ENCODE measurements at regions not wholly inside any gene's neighbourhood (a gene's known extent, or its start where the extent isn't known, plus 50 kb on each side); places are given as distances from the start of the nearest gene placed in this dataset.
"Not testable (repeated sequence)": the region's sequence is repeated elsewhere in the genome, so short reads cannot be mapped to it uniquely, and the experiment has no call there.

DNA sequence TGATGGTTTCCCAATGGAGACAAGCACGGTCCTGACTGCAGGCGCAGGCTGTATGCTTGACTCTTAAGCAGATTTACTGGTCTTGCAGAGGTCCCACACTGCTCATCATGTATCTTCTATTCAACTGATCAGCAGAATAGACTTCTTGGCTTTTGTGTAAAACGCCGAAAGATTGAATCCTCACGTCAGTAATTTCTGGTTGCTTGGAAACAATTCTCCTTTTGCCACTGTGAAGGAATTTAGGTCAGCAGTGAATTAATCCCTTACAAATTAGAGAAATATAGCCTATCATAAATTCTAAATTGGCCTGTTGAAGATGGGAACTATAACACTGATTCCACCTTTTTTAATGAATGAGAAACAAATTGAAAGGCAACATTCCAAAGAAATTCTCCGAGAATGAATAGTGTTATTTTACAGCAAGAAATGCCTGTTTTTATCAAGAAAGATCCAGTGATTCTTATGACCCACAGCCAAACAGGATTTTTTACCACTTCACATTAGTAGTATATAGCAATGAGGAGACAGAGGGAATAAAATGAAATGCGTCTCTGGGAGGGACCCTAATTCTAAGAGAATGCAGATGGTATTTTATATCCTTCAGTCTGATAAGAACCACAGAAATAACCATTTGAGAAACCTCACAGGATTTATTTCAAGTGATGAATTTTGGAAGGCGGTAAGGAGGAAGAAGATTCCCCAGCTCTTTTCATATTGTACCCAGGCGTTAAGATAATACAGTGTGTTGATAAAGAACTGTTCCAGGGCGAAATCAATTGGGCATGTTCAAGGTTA lies 362.5 kb downstream of the RAB38 start:
- Histone ChIP-seq H3K36me3 (no peaks in the 10 kb centered on the region), H3K4me3 (no peak overlapping the region), H3K27ac (no peak overlapping the region), H3K27me3 (no peaks in the 10 kb centered on the region), H3K9me3 (no peaks in the 10 kb centered on the region), H3K4me1 (no peaks in the 10 kb centered on the region)
- in situ Hi-C loops (cut with MboI; ENCODE audit: low sequenced_read_pairs in 4 of 4): no loop called here
- no peak for TF ChIP-seq POLR2A (IDR thresholded peaks at IDR 0.05)
- TF ChIP-seq, protein P1, sequence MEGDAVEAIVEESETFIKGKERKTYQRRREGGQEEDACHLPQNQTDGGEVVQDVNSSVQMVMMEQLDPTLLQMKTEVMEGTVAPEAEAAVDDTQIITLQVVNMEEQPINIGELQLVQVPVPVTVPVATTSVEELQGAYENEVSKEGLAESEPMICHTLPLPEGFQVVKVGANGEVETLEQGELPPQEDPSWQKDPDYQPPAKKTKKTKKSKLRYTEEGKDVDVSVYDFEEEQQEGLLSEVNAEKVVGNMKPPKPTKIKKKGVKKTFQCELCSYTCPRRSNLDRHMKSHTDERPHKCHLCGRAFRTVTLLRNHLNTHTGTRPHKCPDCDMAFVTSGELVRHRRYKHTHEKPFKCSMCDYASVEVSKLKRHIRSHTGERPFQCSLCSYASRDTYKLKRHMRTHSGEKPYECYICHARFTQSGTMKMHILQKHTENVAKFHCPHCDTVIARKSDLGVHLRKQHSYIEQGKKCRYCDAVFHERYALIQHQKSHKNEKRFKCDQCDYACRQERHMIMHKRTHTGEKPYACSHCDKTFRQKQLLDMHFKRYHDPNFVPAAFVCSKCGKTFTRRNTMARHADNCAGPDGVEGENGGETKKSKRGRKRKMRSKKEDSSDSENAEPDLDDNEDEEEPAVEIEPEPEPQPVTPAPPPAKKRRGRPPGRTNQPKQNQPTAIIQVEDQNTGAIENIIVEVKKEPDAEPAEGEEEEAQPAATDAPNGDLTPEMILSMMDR (IDR thresholded peaks at IDR 0.05 in 4 of 5, conservative IDR thresholded peaks at IDR 0.05 in 1 of 5): no peak
- DNase-seq: no peak
- ATAC-seq: no peak
- intact Hi-C loops (cut with DNase I; ENCODE audit: low total_unique reads): no loop called here

DNA sequence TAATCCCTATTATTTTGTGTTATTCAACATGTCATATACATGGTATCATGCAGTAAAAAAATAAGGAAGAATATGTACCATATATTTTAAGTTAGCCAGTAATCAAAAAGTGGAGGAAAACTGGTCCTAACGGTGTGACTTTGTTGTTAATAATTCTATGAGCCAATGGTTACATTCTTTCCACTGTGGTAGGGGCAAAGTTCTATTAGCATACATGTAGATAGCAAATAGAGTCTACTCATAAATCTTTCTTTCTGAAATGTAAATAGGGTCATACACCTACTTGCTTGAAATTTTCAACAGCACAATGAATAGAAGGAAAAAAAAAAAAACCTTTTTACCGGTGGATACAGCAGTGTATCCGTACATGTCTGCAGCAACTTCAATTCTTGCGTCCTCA lies 364.8 kb downstream of the RAB38 start:
- intact Hi-C loops (cut with DNase I; ENCODE audit: low total_unique reads) (no loop called here), in situ Hi-C loops (cut with MboI; ENCODE audit: low sequenced_read_pairs in 4 of 4) (no loop called here)
- no peak for DNase-seq
- H3K36me3 ChIP-seq: no peaks in the 10 kb centered on the region
- H3K4me1 ChIP-seq: no peaks in the 10 kb centered on the region
- no peaks in the 10 kb centered on the region for H3K27me3 ChIP-seq
- H3K27ac ChIP-seq: no peak overlapping the region
- H3K9me3 ChIP-seq: no peaks in the 10 kb centered on the region
- ATAC-seq: no peak
- H3K4me3 ChIP-seq: no peak overlapping the region
- TF ChIP-seq POLR2A (IDR thresholded peaks at IDR 0.05): no peak
- TF ChIP-seq, protein P1 (IDR thresholded peaks at IDR 0.05 in 4 of 5, conservative IDR thresholded peaks at IDR 0.05 in 1 of 5): no peak

DNA sequence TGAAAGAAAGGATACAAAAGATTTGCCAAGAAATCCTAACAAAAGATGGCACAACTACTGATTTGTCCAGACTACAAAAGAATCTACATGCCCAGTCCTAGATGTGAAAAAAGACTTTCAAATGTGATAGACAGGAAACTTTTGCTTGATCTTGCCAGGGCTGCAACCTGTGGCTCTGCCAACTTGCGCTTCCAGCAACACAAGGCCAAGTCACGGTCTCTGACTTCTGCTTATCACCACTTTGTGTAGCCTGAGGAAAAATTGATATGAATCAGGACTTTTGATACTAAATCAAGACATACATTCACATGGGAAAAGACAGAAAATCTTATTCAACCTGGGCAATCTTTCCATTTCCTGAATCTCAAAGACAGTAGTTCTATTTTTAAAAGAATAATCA lies 366.0 kb downstream of the RAB38 start:
- no peaks in the 10 kb centered on the region for H3K9me3 ChIP-seq
- TF ChIP-seq POLR2A (IDR thresholded peaks at IDR 0.05): no peak
- TF ChIP-seq, protein P1 (IDR thresholded peaks at IDR 0.05 in 4 of 5, conservative IDR thresholded peaks at IDR 0.05 in 1 of 5): no peak
- no peak overlapping the region for H3K4me3 ChIP-seq

DNA sequence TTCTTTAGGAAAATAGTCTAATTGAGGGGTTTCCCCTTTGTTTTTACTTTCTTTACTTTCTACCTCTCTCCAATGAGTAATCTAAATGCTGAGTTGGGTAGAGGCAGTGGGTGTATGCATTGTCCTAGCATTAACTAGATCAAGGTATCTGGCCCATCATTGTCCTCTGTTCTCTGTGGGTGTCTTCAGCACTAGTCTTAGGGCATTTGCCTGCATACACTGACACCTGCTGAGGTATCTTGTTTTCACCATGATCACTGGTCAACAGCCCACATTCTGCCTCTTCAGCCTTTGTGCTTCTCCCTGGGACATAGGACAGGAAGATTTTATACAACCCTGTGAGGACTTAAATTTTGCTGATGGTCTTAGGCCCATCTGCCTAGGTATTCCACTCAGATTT lies 371.1 kb downstream of the RAB38 start:
- Histone ChIP-seq H3K36me3 (no peaks in the 10 kb centered on the region), H3K4me3 (no peak overlapping the region), H3K9me3 (no peaks in the 10 kb centered on the region), H3K27me3 (no peaks in the 10 kb centered on the region), H3K27ac (no peak overlapping the region), H3K4me1 (no peaks in the 10 kb centered on the region)
- intact Hi-C loops (cut with DNase I; ENCODE audit: low total_unique reads): no loop called here
- TF ChIP-seq, protein P1 (IDR thresholded peaks at IDR 0.05 in 4 of 5, conservative IDR thresholded peaks at IDR 0.05 in 1 of 5): no peak
- no peak for TF ChIP-seq POLR2A (IDR thresholded peaks at IDR 0.05)
- ATAC-seq (no peak), DNase-seq (no peak)
- in situ Hi-C loops (cut with MboI; ENCODE audit: low sequenced_read_pairs in 4 of 4): no loop called here

More for the DNA sequence above, 366.0 kb downstream of the RAB38 start:
- intact Hi-C loops (cut with DNase I; ENCODE audit: low total_unique reads): no loop called here
- ATAC-seq (no peak), DNase-seq (no peak)
- Histone ChIP-seq H3K27me3 (no peaks in the 10 kb centered on the region), H3K36me3 (no peaks in the 10 kb centered on the region), H3K27ac (no peak overlapping the region), H3K4me1 (no peaks in the 10 kb centered on the region)
- in situ Hi-C loops (cut with MboI; ENCODE audit: low sequenced_read_pairs in 4 of 4): no loop called here

DNA sequence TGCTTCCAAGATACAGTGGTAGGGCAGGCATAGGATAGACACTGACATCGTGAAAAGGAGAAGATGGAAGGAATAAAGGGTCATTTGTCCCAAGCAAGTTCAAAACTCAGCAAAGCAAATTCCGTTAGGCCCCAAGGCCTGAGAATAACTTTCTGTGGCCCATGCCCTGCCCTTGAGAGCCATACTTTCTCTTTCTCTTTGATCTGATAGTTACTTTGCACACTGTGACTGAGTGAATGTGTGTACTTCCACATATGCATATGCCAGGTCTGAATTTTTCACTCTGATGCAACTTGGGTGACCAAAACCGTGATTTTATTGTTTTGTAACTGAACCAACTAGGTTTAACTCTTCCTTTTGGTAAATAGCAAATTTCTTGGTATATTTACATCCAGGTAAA lies 371.5 kb downstream of the RAB38 start:
- no peaks in the 10 kb centered on the region for H3K27me3 ChIP-seq
- TF ChIP-seq, protein P1 (IDR thresholded peaks at IDR 0.05 in 4 of 5, conservative IDR thresholded peaks at IDR 0.05 in 1 of 5): no peak
- no peak for TF ChIP-seq POLR2A (IDR thresholded peaks at IDR 0.05)
- ATAC-seq (no peak), DNase-seq (no peak)
- H3K27ac ChIP-seq: no peak overlapping the region
- intact Hi-C loops (cut with DNase I; ENCODE audit: low total_unique reads) (no loop called here), in situ Hi-C loops (cut with MboI; ENCODE audit: low sequenced_read_pairs in 4 of 4) (no loop called here)
- H3K9me3 ChIP-seq: no peaks in the 10 kb centered on the region
- no peaks in the 10 kb centered on the region for H3K4me1 ChIP-seq
- H3K36me3 ChIP-seq: no peaks in the 10 kb centered on the region
- no peak overlapping the region for H3K4me3 ChIP-seq

DNA sequence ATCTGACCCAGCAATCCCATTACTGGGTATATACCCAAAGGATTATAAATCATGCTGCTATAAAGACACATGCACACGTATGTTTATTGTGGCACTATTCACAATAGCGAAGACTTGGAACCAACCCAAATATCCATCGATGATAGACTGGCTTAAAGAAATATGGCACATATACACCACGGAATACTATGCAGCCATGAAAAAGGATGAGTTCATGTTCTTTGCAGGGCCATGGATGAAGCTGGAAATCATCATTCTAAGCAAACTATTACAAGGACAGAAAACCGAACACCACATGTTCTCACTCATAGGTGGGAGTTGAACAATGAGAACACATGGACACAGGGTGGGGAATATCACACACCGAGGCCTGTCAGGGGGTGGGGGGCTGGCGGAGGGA lies 390.4 kb downstream of the RAB38 start:
- H3K27ac ChIP-seq; intact Hi-C loops (cut with DNase I; ENCODE audit: low total_unique reads): not testable (repeated sequence)

More for the DNA sequence above, 390.4 kb downstream of the RAB38 start:
- H3K4me1 ChIP-seq; H3K4me3 ChIP-seq; H3K27me3 ChIP-seq; DNase-seq; ATAC-seq; H3K36me3 ChIP-seq; H3K9me3 ChIP-seq; in situ Hi-C loops (cut with MboI; ENCODE audit: low sequenced_read_pairs in 4 of 4): not testable (repeated sequence)
